RWPE1 (cell line): ENCODE measurements at regions not wholly inside any gene's neighbourhood (a gene's known extent, or its start where the extent isn't known, plus 50 kb on each side); places are given as distances from the start of the nearest gene placed in this dataset.

ENCODE experiments used
- CTCF ChIA-PET: fragments of 350-600 bp; sonication (Branson Sonifier 250); formaldehyde crosslinking; extraction: SDS; loops from one replicate; lab custom pipeline; 2021; lab: Yijun Ruan, JAX
- POLR2A ChIA-PET: fragments of 400-600 bp; formaldehyde crosslinking; extraction: SDS; loops from one replicate; lab custom pipeline; 2020; ENCODE audit warnings: antibody characterized with exemption; ENCODE audit not compliant: low non-redundant PET; lab: Yijun Ruan, JAX
- DNase-seq: peaks from one replicate; pipeline ENCODE4 v3.0.0; 2012; ENCODE audit warnings: low spot score
- H3K27ac ChIP-seq: fragments of 450-650 bp; 2 replicates; pipeline ENCODE4 v1.5.1; 2017
- CTCF ChIP-seq: fragments of 450-650 bp; conservative IDR thresholded peaks from 2 replicates; pipeline ENCODE4 v1.5.1; 2017; ENCODE audit warnings: low read depth, mild to moderate bottlenecking

GRCh38 chr20:3306068-3306467 lies 67.1 kb upstream of the SLC4A11 start:
- ChIA-PET POLR2A (no interaction called here), CTCF (no interaction called here)
- DNase-seq = no peak
- no peak overlapping the region for H3K27ac ChIP-seq
- TF ChIP-seq CTCF = no peak

GRCh38 chr20:3304456-3304855 lies 65.5 kb upstream of the SLC4A11 start:
- ChIA-PET POLR2A (no interaction called here), CTCF (interaction anchor here (1.3 kb wide), 1 partner anchor 10 kb away, joined by 4 read pairs; no protein-coding TSS in a partner anchor)
- TF ChIP-seq CTCF = no peak
- H3K27ac ChIP-seq = no peak overlapping the region
- no peak for DNase-seq

GRCh38 chr20:3297079-3297378 lies 58.0 kb upstream of the SLC4A11 start:
- no peak for TF ChIP-seq CTCF
- H3K27ac ChIP-seq = no peak overlapping the region
- ChIA-PET POLR2A (no interaction called here), CTCF (no interaction called here)
- DNase-seq = no peak

GRCh38 chr20:3296261-3297078 lies 57.5 kb upstream of the SLC4A11 start:
- no peak overlapping the region for H3K27ac ChIP-seq
- DNase-seq = no peak
- ChIA-PET POLR2A (no interaction called here), CTCF (no interaction called here)
- no peak for TF ChIP-seq CTCF
